T1000 (cell line): ENCODE measurements at regions not wholly inside any gene's neighbourhood (a gene's known extent, or its start where the extent isn't known, plus 50 kb on each side); places are given as distances from the start of the nearest gene placed in this dataset.
"Not testable (repeated sequence)": the region's sequence is repeated elsewhere in the genome, so short reads cannot be mapped to it uniquely, and the experiment has no call there.

Experiments
- DNase-seq: peaks from one replicate; lab custom pipeline; 2025; ENCODE audit warnings: mixed read lengths; lab: John Stamatoyannopoulos, UW

DNA sequence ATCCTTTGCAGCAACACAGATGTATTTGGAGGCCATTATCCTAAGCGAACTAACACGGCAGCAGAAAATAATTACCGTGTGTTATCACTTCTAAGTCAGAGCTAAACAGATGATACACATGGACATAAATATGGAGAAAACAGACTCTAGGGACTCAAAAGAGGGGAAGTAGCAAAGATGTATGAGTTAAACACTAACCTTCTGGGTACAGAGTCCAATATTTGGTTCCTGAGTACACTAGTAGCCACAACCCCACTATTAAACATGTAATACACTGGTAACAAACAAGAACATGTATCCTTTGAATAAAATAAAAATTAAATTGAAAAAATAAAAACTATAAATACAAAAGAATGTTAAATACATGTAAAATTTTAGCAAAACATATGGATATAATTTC lies 118.0 kb upstream of the SLITRK5 start:
- no peak for DNase-seq

DNA sequence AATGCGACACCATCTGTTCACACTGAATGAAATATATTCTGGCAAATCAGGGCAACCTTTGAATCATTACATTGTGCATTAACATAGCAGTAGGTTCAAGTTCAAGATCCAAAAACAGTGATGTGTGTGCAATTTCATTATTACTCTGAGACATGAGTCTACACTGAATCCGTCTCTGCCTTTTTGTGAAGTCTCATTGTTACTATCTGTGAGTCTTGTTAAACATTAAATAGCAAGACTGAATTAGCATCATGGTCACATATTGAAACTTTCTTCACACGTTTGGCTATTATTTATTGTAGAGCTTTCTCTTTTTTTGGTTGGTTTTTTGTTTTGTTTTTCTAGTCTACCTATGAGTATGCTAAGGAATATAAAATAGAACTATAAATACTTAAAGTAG lies 117.1 kb upstream of the SLITRK5 start:
- DNase-seq = no peak

DNA sequence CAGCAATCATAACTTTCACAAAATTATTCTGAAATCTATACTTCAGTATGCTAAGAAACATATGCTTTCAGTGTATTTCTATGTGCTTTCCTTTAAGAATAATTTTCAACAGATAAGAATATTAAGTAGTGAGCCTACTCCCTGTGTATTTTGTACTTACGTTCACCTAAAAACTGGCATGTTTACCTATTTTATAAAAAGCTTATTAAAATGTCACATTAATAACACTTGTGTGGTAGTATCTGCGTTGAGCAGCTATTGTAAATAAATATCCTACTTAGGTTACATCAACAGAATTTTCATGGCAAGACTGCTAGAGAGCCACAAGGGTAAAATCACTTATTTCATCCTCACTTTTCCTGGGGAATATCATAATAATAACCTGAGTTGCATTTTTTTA lies 113.4 kb upstream of the SLITRK5 start:
- DNase-seq = no peak

DNA sequence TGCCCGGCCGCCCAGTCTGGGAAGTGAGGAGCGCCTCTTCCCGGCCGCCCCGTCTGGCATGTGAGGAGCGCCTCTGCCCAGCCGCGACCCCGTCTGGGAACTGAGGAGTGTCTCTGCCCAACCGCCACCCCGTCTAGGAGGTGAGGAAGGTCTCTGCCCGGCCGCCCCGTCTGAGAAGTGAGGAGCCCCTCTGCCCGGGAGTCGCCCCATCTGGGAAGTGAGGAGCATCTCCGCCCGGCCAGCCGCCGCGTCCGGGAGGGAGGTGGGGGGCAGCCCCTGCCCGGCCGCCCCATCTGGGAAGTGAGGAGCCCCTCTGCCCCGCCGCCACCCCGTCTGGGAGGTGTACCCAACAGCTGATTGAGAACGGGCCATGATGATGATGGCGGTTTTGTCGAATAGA lies 109.6 kb upstream of the SLITRK5 start:
- DNase-seq = not testable (repeated sequence)

GRCh38 chr13:87570669-87571068 lies 100.5 kb upstream of the SLITRK5 start:
- no peak for DNase-seq

GRCh38 chr13:87582399-87582798 lies 88.8 kb upstream of the SLITRK5 start:
- DNase-seq = no peak

- DNase-seq = no peak
Measured at GRCh38 chr13:87590518-87590917, 80.7 kb upstream of the SLITRK5 start.

- not testable (repeated sequence) for DNase-seq
Measured at GRCh38 chr13:87604437-87604836, 66.7 kb upstream of the SLITRK5 start.

DNA sequence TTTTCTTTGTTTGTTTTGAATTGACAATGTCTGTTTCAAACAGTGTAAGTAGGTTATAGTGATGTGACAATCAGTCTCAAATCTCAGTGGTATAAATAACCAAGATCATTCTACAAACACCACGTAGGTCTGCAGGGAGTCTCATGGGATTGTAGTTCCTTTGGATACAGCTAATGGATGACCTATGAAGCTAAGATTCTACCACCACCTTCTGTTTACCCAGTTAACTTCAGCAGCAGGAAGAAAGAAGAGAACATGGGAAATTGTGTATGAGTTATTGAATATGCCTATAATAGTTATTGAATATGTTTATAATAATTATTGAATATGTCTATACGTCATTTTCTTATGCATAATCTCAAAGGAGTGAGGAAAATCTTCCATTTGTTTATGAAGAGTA lies 63.9 kb upstream of the SLITRK5 start:
- no peak for DNase-seq

DNA sequence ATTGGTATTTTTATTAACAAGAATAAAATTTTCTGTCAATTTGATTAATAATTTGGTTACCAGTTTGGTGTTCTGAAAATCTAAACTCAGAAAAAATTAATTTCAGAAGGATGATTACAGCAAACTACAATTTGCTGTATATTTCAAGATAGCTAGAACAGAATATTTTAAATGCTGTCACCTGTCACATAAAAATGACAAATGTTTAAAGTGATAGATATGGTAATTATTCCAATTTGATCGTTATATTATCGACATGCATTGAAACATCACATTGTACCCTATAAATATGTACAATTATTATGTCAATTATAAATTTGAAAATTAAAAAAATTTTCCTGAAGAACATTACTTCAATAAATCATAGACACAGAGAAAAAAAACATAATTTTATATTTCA lies 56.9 kb upstream of the SLITRK5 start:
- DNase-seq = no peak
